Bronchial epithelial cell (primary cell): ENCODE measurements at regions not wholly inside any gene's neighbourhood (a gene's known extent, or its start where the extent isn't known, plus 50 kb on each side); places are given as distances from the start of the nearest gene placed in this dataset.

Source experiments
- DNase-seq: peaks from one replicate; pipeline ENCODE4 v3.0.0-alpha.2; 2010; ENCODE audit warnings: low read depth
- FAIRE-seq: peaks from 2 replicates; lab custom pipeline; 2011; peaks lifted over from hg19 to GRCh38; lab: Jason Lieb, UNC
- H3K27me3 ChIP-seq: 2 replicates; pipeline ENCODE4 v1.5.1; 2011; ENCODE audit warnings: low read length; ENCODE audit not compliant: control insufficient read depth, insufficient read depth
- H3K36me3 ChIP-seq: 2 replicates; pipeline ENCODE4 v1.5.1; 2011; ENCODE audit warnings: low read length; ENCODE audit not compliant: control insufficient read depth, insufficient read depth
- H3K4me3 ChIP-seq: 2 replicates; pipeline ENCODE4 v1.5.1; 2011; ENCODE audit warnings: mild to moderate bottlenecking, low read depth, low read length, control low read depth
- TF ChIP-seq, protein P1 (sequence below): IDR thresholded peaks from 2 replicates; pipeline ENCODE4 v1.5.1; 2011; ENCODE audit warnings: mild to moderate bottlenecking, moderate library complexity, low read length, control low read depth, inconsistent platforms; ENCODE audit not compliant: insufficient read depth, severe bottlenecking

DNA sequence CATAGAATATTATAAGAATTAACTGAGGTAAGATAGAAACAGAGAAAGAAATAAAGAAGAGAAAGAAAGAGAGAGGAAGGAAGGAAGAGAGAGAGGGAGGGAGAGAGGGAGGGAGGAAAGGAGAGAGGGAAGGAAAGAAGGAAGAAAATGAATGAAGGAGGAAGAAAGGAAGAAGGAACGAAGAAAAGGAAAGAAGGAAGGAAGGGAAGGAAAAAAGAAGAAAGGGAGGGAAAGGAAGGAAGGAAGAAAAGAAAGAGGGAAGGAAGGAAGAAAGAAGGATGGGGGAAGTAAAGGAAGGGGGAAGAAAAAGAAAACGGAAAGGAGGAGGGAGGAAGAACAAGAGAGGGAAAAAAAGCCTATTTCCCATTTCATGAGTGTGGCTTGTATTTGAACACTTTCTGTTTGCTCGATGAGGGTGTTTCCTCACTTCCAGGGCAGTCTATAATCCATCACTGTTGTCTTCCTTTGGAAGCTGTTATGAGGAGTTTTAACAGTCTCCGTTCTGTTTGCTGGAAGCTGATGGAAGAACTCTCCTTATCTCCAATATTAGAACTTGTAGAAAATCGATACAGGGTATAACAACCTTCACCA lies 402.4 kb downstream of the TMEM114 start:
- Histone ChIP-seq H3K36me3 (no peaks in the 10 kb centered on the region), H3K27me3 (no peaks in the 10 kb centered on the region)
- no peak for FAIRE-seq

DNA sequence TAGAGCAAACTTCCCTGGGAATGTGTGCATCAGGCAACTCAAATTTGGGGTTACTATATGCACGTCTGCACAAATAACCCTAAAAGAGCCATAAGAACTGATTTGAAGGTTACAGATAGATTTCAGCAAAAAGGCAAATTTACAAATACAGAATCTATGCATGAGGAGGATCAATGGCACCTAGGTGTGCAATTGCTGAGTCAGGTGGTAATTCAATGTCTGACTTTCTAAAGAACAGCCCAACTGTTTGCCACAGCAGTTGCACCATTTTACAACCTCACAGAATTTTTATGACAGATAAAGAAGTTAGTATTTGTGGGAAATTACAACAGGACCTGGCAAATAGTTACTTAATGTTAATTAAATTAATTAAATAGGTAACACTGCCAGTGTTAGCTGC lies 405.5 kb downstream of the TMEM114 start:
- no peaks in the 10 kb centered on the region for H3K27me3 ChIP-seq
- no peak overlapping the region for H3K4me3 ChIP-seq
- DNase-seq (no peak), FAIRE-seq (no peak)
- TF ChIP-seq, protein P1, sequence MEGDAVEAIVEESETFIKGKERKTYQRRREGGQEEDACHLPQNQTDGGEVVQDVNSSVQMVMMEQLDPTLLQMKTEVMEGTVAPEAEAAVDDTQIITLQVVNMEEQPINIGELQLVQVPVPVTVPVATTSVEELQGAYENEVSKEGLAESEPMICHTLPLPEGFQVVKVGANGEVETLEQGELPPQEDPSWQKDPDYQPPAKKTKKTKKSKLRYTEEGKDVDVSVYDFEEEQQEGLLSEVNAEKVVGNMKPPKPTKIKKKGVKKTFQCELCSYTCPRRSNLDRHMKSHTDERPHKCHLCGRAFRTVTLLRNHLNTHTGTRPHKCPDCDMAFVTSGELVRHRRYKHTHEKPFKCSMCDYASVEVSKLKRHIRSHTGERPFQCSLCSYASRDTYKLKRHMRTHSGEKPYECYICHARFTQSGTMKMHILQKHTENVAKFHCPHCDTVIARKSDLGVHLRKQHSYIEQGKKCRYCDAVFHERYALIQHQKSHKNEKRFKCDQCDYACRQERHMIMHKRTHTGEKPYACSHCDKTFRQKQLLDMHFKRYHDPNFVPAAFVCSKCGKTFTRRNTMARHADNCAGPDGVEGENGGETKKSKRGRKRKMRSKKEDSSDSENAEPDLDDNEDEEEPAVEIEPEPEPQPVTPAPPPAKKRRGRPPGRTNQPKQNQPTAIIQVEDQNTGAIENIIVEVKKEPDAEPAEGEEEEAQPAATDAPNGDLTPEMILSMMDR, result no peak
- H3K36me3 ChIP-seq, result no peaks in the 10 kb centered on the region

More for the DNA sequence above, 402.4 kb downstream of the TMEM114 start:
- no peak overlapping the region for H3K4me3 ChIP-seq
- DNase-seq, result no peak
- TF ChIP-seq, protein P1, result no peak

DNA sequence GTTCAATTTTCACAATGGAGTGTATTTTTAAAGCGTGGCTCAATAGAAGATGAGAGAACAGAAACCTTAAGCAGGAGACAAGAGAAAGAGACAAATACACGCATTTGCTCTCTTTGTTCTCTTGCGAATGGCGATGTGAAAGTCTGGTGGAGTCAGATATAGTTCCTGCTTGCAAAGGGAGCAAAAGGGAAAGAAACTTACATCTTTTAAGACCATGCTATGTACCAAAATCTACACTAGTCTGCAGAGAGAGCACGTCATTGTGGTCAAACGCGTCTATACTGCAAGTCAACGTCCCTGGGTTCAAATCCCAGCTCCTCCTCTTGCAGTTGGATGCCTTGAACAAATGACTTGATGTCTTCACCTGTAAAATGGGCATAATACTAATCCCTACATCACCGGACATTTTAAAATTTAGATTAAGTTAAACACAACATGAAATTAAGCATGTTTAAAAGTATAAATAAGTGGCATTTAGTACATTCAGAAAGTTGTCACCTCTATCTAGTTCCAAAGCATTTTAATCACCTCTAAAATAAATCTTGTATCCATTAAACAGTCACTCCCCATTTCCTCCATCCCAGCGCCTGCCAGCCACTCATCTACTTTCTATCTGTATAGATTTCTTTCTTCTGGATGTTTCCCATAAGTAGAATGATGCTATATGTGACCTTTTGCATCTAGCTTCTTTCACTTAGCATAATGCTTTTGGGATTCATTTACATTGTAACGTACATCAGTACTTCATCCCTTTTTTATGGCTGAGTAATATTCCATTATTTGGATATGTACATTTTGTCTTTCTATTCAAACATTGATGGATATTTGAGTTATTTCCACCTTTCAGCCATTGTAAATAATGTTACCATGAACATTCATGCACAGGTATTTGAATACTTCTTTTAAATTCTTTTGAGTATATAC lies 406.9 kb downstream of the TMEM114 start:
- Histone ChIP-seq H3K27me3 (no peaks in the 10 kb centered on the region), H3K4me3 (no peak overlapping the region), H3K36me3 (no peaks in the 10 kb centered on the region)
- DNase-seq (no peak), FAIRE-seq (no peak)
- TF ChIP-seq, protein P1, result no peak

DNA sequence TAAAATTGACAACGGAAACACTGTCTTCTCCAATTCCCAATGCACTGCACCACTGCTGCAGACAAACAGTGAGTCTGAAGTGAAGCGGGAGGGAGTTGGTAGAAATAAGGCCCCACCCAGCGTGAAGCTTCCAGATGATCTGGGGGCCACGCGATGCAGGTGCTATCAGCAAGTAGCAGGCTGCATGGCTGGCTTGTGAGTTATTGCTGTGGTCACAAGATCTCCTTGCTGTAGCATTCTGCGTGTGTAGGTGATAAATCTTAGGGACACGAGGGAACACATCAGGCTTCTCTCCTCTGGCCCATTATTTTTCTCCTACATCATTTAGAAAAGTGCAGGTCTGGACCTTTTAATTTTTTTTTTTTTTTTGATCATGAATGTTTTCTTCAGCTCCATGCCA lies 407.6 kb downstream of the TMEM114 start:
- no peak for FAIRE-seq
- TF ChIP-seq, protein P1, result no peak
- Histone ChIP-seq H3K4me3 (no peak overlapping the region), H3K36me3 (no peaks in the 10 kb centered on the region), H3K27me3 (no peaks in the 10 kb centered on the region)
- no peak for DNase-seq

DNA sequence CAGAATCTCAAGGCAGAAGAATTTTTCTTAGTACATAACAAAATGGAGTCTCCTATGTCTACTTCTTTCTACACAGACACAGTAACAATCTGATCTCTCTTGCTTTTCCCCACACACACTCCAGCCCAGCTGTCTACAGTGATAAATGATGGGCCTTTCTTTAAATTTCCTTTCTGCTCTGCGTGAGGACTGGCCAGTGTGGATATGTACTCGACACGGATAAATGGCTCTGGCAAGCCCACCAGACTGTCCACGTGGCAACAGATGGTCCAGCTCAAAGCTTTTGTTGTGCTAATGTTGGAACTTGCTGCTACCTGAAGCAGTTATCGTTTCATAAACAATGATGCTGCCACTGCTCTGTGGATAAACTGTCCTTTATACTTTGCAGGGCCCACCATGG lies 410.7 kb downstream of the TMEM114 start:
- FAIRE-seq (no peak), DNase-seq (no peak)

More for the DNA sequence above, 410.7 kb downstream of the TMEM114 start:
- no peaks in the 10 kb centered on the region for H3K36me3 ChIP-seq
- TF ChIP-seq, protein P1, result no peak
- no peak overlapping the region for H3K4me3 ChIP-seq
- H3K27me3 ChIP-seq, result no peaks in the 10 kb centered on the region
